Vagina (tissue), 2 donors: ENCODE measurements at regions not wholly inside any gene's neighbourhood (a gene's known extent, or its start where the extent isn't known, plus 50 kb on each side); places are given as distances from the start of the nearest gene placed in this dataset.

ENCODE experiments used
- CTCF ChIP-seq, 3 experiments: fragments of 450-650 bp in 2 of 3; fragments of 200-600 bp in 1 of 3; sonication (generic) in 1 of 3; IDR thresholded peaks; one replicate each; pipeline ENCODE4 v1.5.1; 2017 to 2019; ENCODE audit warnings: antibody characterized with exemption in 3 of 3, mild to moderate bottlenecking in 2 of 3, moderate library complexity in 2 of 3
- POLR2A ChIP-seq, 2 donors: fragments of 450-650 bp; IDR thresholded peaks; one replicate each; pipeline ENCODE4 v1.6.1; 2017; ENCODE audit warnings: antibody characterized with exemption in 2 of 2, mild to moderate bottlenecking in 2 of 2, moderate library complexity in 2 of 2
- POLR2AphosphoS5 ChIP-seq, 2 donors: sonication (generic); formaldehyde crosslinking; IDR thresholded peaks; one replicate each; pipeline ENCODE4 v1.9.0; 2017; ENCODE audit warnings: antibody characterized with exemption in 2 of 2, mild to moderate bottlenecking in 2 of 2, low read depth in 1 of 2; ENCODE audit not compliant: insufficient read depth in 1 of 2

GRCh38 chr3:94402126-94402525 is 339.3 kb downstream of the NSUN3 start:
- no peak for TF ChIP-seq POLR2A (IDR thresholded peaks at IDR 0.05)
- no peak for TF ChIP-seq CTCF (IDR thresholded peaks at IDR 0.05)
- TF ChIP-seq POLR2AphosphoS5 (IDR thresholded peaks at IDR 0.05; ENCODE audit: insufficient read depth in 1 of 2, low read depth in 1 of 2), result no peak
